K562 (cell line): ENCODE measurements at regions not wholly inside any gene's neighbourhood (a gene's known extent, or its start where the extent isn't known, plus 50 kb on each side); places are given as distances from the start of the nearest gene placed in this dataset.

Source experiments
- HMG20A ChIP-seq: fragments of 450-650 bp; formaldehyde crosslinking; conservative IDR thresholded peaks from 2 replicates; pipeline ENCODE4 v1.4.0; 2020; ENCODE audit warnings: mild to moderate bottlenecking, mixed read lengths
- TF ChIP-seq, protein P1 (sequence below): fragments of 250-450 bp; sonication (Bioruptor Pico); IDR thresholded peaks from 2 replicates; pipeline ENCODE4 v1.5.0; 2020; ENCODE audit warnings: mild to moderate bottlenecking, borderline replicate concordance

DNA sequence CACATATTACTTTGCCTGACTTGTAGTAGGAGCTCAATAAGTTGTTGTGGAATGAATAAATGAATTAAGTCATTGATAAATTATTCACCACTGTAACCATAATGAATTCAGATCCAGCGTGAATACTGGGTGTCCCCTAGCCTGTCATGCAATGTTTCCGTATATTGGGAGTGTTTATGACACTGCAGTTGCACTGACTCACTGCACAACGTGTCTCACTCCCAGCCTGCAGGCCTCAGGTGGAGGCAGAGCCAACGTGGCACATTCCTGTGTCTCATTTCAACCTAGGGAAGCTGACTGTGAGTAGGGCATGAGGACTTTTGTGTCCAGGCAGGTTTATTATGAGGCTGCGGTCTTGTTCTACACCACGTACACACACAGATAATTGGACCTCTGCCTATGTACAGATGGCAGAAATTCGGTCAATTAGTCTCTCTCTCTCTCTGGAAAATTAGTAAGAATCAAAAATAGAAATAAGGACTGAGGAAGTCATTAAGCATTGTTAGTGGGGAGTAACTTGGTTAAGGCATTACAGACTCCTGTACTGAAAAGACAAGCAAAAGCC lies 299.1 kb upstream of the IGFBP3 start:
- TF ChIP-seq, protein P1, sequence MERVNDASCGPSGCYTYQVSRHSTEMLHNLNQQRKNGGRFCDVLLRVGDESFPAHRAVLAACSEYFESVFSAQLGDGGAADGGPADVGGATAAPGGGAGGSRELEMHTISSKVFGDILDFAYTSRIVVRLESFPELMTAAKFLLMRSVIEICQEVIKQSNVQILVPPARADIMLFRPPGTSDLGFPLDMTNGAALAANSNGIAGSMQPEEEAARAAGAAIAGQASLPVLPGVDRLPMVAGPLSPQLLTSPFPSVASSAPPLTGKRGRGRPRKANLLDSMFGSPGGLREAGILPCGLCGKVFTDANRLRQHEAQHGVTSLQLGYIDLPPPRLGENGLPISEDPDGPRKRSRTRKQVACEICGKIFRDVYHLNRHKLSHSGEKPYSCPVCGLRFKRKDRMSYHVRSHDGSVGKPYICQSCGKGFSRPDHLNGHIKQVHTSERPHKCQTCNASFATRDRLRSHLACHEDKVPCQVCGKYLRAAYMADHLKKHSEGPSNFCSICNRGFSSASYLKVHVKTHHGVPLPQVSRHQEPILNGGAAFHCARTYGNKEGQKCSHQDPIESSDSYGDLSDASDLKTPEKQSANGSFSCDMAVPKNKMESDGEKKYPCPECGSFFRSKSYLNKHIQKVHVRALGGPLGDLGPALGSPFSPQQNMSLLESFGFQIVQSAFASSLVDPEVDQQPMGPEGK (CRISPR knock-in tag) = no peak
- TF ChIP-seq HMG20A (CRISPR knock-in tag) = no peak
